H1 (cell line): ENCODE measurements at regions not wholly inside any gene's neighbourhood (a gene's known extent, or its start where the extent isn't known, plus 50 kb on each side); places are given as distances from the start of the nearest gene placed in this dataset.

Experiments used
- EZH2 ChIP-seq: fragments of 200-600 bp; sonication (generic); IDR thresholded peaks from 2 replicates; pipeline ENCODE4 v1.7.1; 2012; ENCODE audit warnings: low read depth, mild to moderate bottlenecking, moderate library complexity, low read length, inconsistent platforms; ENCODE audit not compliant: severe bottlenecking
- FOSL1 ChIP-seq: IDR thresholded peaks from 2 replicates; pipeline ENCODE4 v1.6.1; 2011; ENCODE audit warnings: mild to moderate bottlenecking, low read depth, low read length, moderate library complexity; ENCODE audit not compliant: insufficient read depth
- MAFK ChIP-seq: IDR thresholded peaks from 2 replicates; pipeline ENCODE4 v1.6.1; 2012; ENCODE audit warnings: low read depth, mild to moderate bottlenecking, improper control_type of control experiment, low read length
- RNF2 ChIP-seq: fragments of 200-900, 300-1000 bp; sonication (generic); IDR thresholded peaks from 2 replicates; pipeline ENCODE4 v1.7.1; 2016; ENCODE audit warnings: borderline replicate concordance, low read depth, mild to moderate bottlenecking, antibody characterized with exemption, low read length; ENCODE audit not compliant: poor library complexity, severe bottlenecking; ENCODE audit errors: missing control alignments
- RXRA ChIP-seq: IDR thresholded peaks from 2 replicates; pipeline ENCODE4 v1.6.1; 2011; ENCODE audit warnings: low read depth, mild to moderate bottlenecking, low read length, moderate library complexity; ENCODE audit not compliant: insufficient read depth
- TBP ChIP-seq: IDR thresholded peaks from 2 replicates; pipeline ENCODE4 v1.6.1; 2011; ENCODE audit warnings: low read depth, low read length, improper control_type of control experiment
- TF ChIP-seq, protein P1 (sequence below): IDR thresholded peaks from 2 replicates; pipeline ENCODE4 v1.6.1; 2011; ENCODE audit warnings: low read depth, mild to moderate bottlenecking, low read length; ENCODE audit not compliant: insufficient read depth

GRCh38 chr7:4436936-4437335, 245.2 kb upstream of the FOXK1 start:
- TF ChIP-seq EZH2 (no peak), FOSL1 (no peak), MAFK (no peak), TBP (no peak), RXRA (no peak), RNF2 (no peak)
- TF ChIP-seq, protein P1, sequence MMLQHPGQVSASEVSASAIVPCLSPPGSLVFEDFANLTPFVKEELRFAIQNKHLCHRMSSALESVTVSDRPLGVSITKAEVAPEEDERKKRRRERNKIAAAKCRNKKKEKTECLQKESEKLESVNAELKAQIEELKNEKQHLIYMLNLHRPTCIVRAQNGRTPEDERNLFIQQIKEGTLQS: no peak
